NCI-H774 (cell line): ENCODE measurements at regions not wholly inside any gene's neighbourhood (a gene's known extent, or its start where the extent isn't known, plus 50 kb on each side); places are given as distances from the start of the nearest gene placed in this dataset.
A peak's percentile ranks its signal among the peaks of the same experiment; 100 is the strongest.

Experiments
- DNase-seq: peaks from one replicate; lab custom pipeline; 2025; lab: John Stamatoyannopoulos, UW

DNA sequence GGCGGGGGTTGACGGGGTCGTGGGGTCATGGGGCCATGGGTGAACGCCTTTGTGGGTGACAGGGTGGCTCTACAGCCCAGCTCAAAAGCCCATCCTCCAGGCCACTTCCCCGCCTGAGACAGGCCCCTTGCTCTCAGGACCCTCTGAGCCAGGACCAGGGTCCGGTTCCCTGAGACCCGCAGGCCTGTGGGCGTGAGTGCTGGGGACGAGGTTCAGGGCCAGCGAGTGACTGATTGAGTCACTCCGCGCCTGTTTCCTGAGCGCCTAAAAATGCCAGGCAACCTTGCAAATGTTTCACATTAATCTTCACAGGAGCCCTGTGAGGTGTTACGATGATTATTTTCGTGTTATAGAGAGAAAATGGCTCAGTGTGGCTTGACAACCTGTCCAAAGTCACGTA, 97.8 kb downstream of the ZNF674 start:
- no peak for DNase-seq

DNA sequence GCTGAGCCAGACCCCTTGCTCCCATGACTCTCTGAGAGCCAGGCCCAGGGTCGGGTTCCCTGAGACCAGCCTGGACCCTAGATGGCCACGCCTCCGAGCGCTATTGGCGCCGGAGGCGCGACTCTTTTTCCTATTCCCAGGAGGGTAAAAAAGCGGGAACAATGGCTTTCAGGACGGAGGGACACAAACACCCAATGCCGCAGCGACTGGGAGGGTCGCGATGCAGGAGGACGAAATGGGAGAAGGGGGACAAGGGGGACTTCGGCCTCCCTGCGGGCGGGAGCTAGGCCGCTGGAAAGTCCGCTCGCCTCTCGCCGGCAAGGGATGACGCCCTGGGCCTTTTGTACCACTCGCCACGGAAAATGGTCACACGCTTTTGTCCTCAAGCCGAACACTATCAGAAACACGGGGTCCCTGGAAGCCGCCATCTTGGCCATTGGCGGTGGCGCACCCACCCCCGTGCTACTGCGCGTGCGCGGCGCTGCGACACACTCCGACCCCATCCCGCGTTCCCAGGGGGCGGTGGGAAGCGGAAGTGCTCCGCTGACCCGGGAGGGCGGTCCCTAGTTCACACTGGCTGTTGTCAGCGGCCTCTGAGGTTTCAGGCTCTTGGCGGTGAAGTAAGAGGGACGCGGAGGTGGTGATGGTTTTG, 98.4 kb downstream of the ZNF674 start:
- peak; percentile 57 for DNase-seq

DNA sequence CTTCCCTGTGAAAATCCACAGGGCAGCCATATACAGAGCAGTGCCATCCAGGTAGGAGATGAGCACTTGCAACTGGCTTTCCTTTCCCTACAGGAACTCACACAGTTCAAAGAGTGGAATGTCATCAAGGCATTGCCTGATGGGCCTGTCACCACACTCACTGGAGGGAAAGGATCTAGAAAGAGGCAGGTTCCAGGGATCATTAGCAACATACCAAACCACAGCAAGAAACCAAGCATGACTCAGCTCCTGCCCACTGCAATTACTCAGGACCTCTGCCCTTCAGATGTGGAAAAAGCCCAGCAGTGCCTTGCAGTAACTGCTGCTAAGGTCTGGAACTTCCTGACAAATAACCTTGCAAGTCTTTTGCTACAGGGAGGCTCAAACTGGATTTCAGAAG, 101.2 kb downstream of the ZNF674 start:
- no peak for DNase-seq

DNA sequence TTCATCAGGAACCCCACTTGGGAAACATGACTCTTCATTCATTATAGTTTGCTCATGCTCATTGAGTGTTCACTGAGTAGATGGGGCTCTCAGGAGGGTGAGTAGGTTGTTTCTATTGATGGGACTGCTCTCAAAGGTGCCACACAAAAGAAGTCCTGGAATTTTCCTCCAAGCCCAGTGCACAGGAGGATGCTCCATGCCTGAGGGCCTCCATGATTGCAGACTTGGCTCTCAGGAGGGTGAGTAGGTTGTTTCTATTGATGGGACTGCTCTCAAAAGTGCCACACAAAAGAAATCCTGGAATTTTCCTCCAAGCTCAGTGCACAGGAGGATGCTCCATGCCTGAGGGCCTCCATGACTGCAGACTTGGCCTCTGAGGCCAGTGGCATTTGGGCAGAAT, 108.5 kb downstream of the ZNF674 start:
- no peak for DNase-seq

DNA sequence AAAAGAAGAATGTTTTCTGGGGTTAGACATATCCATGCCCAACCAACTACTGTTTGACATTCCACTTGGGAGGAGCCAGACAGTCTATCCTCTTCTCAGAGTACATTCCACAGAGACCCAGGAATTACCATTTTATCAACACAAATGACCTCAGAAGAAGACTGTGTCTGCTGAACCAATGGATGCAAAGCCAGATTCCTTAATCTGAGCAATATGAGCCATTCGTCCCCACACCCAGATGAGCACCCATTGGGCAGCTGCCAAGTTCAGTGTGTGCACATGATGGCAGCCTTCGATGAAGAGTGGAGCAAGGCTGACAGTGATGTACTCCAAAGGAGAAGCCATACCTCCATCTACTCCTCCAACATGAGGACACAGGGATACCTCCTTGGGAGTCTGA, 111.3 kb downstream of the ZNF674 start:
- no peak for DNase-seq

DNA sequence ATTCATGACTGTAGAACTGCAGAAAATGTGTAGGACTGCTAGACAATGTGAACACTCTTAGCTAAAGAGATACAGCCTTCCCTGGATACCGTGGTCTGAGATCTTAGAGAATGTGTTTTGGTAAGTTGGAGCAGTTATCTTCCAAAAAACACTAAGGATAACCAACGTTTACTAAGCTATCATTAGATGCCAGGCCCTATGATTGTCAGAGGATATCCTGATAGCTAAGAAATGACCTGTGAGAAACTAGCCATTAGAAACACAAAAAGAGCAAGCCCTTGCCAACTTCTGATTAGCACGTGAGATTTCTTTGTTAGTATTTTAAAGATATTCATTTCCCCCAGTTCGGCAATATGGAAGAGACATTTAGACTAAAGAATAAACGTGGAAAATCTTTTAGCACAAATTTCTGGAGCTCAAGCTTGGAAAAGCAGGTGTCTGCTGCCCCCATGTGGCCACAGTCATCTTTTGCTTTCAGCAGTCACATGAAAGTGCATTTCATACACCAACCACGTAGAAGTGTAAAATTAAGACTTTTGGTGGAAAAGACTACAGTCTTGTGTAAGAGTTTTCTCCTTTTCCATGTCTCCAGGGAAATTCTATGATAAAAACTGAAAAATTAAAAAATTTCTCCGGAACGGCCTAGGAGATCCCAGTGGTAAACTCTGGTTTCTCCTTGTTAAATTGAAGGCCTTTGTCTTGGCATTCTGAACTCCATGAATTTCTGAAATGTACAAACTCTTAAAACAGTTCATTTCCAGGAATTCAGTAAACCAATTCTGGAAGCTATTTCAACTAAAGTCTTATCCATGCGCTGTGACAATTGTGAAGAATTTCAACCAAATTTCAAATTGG, 136.4 kb downstream of the ZNF674 start:
- no peak for DNase-seq

DNA sequence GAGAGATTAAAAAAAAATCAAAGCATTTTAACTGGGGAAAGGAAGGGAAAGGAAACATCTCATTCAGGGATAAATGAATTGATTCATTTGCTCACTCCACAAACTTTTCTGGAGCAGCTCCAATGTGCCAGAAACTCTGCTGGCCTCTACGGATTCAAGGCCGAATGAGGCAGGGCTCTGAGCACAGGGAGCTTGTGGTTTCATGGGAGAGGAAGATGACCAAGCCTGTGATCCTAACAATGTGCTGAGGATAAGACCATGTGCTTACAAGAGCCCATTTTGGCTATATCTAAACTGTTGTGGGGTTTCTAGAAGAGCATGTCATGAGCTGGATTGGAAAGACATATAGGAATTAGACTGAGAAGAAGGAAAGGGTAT, 137.5 kb downstream of the ZNF674 start:
- no peak for DNase-seq

DNA sequence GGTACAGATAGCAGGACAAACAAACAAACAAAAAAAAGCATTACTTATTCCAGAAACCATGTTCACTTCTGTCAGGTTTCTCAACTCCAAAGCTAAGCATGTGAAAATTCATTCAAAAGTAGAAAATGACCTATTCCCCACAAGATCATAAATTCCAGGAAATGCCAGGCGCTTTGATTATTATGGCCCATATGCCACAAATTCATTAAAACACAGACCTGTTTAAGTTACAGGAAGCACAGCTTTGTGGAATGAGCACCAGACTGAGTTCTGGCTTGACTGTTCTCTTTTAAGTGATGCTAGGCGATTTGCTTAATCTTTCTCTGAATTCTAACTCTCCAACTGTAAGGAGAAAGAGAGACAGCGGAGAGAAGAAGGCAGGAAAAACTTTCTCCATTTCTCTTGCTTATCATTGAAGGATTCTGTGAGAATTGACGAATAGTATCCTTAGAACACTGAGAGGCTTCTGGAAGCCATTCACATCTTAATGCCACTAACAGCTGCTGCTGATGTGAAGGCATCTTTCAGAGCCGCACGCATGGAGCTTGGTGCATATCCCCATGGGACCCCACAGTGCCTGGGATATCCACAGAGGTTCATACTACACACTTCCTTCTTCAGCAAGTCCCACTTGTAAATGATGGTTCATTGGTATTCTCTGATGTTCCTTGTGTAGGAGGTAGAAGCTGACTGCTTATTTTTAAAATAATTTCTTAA, 138.0 kb downstream of the ZNF674 start:
- no peak for DNase-seq

DNA sequence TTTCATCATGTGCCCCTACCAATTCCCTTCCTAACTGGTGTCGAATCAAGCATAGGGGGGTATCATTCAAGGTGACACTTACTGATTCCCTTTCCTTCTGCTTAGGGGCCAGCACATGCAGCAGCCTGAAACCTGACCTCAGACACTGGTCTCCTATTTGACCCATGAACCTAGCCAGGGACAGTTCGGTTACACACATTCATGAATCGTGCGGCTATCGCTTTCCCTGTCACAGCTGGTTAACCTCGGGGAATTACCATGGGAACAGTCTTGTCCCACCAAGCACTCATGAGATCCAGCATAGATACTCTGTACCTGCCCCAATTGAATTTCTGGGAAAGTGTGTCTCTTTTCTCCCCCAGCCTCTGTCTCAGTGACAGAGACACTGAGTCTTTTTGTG, 140.4 kb downstream of the ZNF674 start:
- no peak for DNase-seq

DNA sequence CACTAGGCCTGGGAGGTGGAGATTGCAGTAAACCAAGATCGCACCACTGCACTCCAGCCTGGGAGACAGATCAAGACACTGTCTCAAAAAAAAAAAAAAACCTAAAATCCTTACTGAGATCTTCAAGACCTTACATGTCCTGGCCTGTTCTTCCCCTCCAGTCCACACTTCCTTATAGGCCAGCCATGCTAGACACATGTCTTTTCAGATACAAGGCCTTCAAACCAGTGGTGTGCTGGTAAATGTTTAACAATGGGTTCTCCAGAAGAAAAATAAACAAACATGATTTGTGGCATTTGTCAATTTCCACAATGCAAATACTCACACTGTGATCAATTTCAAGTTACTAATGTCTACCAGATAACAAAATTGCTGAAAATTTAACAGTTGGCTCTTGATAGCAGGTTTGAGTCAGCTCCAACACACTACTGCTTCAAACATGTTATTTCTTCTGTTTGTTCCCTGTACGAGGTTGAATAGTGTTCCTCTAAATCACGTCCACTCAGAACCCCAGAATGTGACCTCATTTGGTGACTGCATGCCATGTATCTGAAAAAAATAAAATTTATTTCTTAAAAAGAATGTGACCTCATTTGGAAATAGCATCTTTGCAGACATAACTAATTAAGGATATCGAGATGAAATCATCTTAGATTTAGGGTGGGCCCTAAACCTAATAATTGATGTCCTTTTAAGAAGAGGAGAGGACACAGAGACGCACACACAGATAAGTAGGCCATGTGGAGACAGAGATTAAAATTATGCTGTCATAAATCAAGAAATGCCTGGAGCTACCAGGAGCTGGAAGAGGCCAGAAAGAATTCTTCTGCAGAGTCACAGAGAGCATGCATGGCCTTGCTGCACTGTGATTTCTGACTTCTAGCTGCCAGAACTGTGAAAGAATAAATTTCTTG, 144.4 kb downstream of the ZNF674 start:
- no peak for DNase-seq

DNA sequence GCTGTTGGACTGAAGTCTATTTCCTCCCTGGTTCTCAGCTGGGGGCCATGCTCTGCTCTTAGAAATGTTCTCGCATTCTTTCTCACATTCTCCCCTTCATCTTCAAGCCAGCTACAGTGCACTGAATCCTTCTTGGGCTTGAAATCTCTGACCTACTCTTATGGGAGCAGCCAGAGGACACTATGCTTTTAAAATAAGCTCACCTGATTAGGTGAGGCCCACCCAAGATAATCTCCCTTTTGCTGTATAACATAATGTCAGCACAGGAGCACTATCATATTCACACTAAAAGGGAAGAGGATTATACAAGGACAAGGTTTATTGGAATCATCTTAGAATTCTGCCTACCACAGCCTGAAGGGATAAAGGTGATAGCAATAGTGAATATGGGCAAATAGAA, 146.3 kb downstream of the ZNF674 start:
- DNase-seq: no peak

DNA sequence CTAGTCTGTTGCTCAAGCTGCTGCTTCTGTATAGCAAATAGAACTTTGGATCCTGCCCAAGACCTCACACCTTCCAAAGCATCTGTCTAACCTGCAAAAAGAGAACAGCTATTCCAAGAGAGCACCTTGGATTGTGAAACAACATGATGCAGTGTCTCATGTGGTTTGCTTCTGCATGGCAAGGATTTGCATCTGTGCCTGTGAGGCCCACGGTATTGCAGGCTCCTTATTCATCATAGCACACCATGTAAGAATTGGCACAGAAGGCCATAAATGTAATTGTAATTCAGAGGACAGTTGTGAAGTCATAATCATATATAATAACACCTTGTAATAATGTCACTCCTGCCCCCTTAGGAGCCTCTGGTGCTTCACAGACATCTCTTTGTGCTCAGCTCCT, 147.1 kb downstream of the ZNF674 start:
- DNase-seq: no peak

DNA sequence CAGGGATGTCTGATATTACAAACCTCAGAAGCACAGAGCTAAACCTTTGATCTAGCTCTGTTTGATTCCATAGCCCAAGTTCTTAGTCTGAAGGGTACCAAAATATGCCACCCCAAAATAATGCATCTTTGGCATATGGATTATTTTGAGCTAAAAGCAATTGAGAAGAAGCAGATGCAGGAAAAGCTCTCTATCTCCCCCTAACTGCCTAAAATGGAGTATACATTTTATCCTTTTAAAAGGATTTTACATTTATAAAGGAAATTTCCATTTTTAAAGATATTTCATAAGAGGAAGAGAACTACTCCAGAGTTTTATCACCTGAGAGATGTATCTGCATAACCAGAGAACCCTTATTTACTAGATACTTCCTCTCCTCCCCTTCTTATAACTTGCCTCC, 158.7 kb downstream of the ZNF674 start:
- DNase-seq: no peak

DNA sequence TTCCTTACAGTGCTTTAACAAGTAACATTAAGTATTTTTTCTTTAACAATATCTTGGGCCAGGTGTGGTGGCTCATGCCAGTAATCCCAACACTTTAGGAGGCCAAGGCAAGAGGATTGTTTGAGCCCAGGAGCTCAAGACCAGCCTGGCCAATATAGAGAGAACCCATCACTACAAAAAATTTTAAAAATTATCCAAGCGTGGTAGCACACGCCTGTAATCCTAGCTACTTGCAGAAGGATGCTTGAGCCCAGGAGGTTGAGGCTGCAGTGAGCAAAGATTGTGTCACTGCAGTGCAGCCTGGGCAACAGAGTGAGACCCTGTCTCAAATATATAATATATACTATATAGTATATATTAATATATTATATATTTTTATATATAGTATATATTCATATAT, 162.2 kb downstream of the ZNF674 start:
- no peak for DNase-seq

DNA sequence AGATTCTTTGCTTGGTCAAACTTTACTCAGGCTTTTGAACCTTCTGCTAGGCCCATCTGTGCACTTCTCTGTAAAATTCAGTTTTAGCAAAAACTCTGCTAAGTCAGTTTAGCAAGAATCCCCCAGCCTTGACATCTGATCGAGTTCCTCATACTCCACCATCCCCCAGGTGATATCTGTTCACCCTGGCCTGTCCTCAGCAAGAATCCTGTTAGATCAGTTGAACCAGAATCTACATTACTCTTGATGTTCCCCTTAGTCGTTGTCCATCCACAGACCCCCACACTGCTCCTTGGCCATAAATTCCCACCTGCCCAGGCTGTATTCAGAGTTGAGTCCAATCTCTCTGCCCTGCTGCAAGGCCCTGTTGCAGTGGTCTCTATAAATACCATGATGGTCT, 162.6 kb downstream of the ZNF674 start:
- no peak for DNase-seq

DNA sequence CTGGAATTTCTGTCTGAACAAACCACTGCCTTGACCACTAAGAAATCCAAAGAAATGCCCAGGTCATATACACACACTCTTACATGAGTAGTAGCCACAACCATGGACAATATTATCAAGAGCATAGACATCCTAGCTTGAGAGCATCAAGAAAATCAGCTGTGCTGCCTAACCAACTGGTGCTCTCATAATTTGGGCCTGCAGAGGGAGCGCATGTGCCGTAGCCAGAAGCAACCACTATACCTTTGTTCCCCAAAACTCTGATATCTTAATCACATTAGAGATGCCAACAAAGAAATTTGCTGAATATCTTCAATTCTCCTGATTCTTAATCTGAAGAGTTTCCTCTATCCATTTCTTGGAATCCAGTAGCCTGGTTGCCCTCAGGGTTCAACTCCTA, 163.6 kb downstream of the ZNF674 start:
- no peak for DNase-seq

DNA sequence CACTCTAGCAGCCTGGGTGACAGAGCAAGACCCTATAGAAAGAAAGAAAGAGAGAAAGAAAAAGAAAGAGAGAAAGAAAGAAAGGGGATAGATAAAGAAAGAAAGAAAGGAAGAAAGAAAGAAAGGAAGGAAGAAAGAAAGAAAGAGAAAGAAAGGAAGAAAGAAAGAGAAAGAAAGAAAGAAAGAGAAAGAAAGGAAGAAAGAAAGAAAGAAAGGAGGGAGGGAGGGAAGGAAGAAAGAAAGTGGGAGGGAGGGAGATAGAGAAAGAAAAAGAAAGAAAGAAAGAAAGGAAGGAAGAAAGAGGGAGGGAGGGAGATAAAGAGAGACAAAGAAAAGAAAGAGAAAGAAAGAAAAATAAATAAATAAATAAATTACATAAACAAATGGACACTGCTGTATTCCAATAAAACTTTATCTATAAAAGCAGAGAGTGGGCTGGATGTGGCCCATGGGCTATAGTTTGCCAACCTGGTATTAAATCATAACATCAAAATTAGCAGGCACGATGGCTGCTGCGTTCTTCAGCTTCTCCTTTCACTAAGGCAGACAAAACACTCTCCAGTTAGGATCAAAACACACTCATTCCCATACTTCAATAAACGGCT, 165.0 kb downstream of the ZNF674 start:
- DNase-seq: no peak

DNA sequence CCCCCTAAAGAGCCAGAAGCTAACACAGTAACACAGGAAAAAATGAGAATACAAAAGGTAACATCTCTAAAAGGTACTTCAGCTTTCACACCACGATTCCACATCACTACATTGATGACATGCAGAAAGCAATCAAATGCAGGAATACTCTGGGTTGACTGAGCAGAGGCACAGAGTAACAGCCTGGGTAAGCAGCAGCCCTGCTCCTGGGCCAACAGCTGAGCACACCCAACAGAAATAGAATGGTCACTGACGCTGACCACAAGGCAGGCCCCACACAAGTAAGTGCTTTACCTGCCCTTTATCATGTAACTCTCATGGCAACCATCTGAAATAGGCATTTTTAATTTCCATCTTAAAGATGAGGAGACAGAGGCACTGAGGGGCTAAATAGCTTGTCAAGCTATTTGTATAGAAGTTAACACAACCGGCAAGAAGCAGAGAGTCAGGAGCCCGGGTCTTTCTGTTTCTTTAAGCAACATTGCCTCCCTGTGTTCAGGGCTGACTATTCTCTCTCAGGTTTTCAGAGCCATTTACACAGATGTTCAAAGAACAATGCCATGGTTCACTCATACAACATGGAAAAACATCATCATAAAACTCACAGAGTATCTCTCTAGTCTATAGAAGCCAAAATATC, 168.9 kb downstream of the ZNF674 start:
- no peak for DNase-seq

DNA sequence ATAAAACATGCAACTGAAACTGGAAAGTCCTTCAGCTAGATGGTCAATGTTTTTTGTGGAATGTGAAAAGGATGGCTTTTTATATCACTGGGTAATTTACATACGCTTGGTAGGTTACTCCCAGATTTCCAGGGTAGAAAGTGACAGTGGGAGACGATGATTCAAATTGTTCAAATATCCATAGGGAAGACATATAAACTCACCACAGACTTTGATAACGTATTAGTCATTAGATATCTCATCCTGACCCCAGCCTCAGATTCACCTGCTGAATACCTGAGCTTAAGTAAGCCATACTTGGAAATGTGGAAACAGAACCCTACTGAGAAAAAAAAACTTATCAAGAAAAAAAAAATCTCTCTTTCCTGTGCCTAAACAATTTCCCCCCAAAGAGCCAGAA, 169.4 kb downstream of the ZNF674 start:
- no peak for DNase-seq

DNA sequence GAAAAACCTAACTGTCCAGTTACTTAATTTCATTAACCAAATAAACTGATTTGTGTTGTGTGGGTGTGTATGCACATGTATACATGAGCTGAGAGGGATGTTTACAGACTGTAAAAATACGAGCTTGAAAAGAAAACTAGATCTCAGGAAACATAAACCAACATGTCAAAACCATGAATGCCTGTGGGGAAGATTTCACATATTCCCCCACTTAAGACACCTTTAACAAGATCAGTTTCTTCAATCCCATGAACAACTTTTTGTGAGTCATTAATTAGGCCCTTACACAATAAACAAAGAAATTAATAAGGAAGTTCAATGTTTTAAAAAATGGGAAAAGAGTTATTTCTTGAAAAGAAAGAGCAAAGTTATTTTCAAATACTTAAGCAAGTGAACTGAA, 170.8 kb downstream of the ZNF674 start:
- DNase-seq: no peak

DNA sequence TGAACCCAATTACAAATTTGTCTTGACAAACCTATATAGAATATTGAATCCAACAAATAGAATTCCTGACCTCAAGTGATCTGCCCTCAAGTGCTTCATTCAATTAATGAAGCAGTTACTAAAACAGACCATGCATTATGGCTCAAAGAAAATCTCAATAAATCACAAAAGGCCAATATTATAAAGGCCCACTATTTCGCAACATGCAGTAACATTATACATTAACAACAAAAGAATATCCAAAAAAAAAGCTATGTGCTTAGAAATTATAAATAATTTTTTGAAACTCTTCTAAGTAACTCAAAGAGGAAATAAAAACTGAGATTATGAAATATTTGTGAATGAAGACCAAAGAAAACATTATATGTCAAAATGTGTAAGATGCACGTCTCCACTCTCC, 177.7 kb downstream of the ZNF674 start:
- DNase-seq: no peak
